GM12872 (cell line): ENCODE measurements at regions not wholly inside any gene's neighbourhood (a gene's known extent, or its start where the extent isn't known, plus 50 kb on each side); places are given as distances from the start of the nearest gene placed in this dataset.

ENCODE experiments used
- CTCF ChIP-seq: IDR thresholded peaks from 3 replicates; pipeline ENCODE4 v1.5.1; 2011; ENCODE audit warnings: low read depth, mild to moderate bottlenecking, low read length, moderate library complexity; ENCODE audit not compliant: insufficient read depth

GRCh38 chr2:129722306-129723019 lies 257.0 kb upstream of the RAB6C start:
- TF ChIP-seq CTCF: no peak

GRCh38 chr2:129723277-129724020 lies 256.0 kb upstream of the RAB6C start:
- TF ChIP-seq CTCF: no peak

GRCh38 chr2:129724021-129724757 lies 255.3 kb upstream of the RAB6C start:
- TF ChIP-seq CTCF: no peak

GRCh38 chr2:129726216-129726615 lies 253.2 kb upstream of the RAB6C start:
- no peak for TF ChIP-seq CTCF

GRCh38 chr2:129727286-129727685 lies 252.2 kb upstream of the RAB6C start:
- TF ChIP-seq CTCF: no peak

- TF ChIP-seq CTCF: no peak
Observed at GRCh38 chr2:129728035-129728972, 251.2 kb upstream of the RAB6C start.
